ENCODE measurements at regions not wholly inside any gene's neighbourhood (a gene's known extent, or its start where the extent isn't known, plus 50 kb on each side); places are given as distances from the start of the nearest gene placed in this dataset.

DNA sequence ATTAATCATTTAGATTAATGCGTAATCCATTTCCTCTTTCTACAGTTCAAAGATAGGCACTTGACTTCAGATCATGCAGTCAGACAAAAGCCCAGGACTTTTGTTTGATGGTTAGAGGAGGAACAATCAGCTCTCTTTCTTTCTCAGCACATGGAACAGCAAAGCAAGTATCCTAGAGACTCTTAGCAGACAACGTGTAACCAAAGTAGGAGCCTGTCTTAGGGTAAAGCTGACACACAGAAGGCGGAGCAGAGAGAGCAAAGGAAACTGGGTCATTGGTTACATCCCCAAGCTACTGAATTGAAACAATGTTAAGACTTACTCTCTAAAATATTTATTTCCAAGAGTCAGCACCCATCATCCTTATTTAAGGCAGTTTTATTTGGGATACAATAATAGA is 110.0 kb upstream of the HES1 start:
- ATAC-seq (replicated peaks in 1 of 4), result no peak
- WGBS (ENCODE audit: insufficient coverage), result no CpG with 5 or more reads among the region's 3 CpGs

DNA sequence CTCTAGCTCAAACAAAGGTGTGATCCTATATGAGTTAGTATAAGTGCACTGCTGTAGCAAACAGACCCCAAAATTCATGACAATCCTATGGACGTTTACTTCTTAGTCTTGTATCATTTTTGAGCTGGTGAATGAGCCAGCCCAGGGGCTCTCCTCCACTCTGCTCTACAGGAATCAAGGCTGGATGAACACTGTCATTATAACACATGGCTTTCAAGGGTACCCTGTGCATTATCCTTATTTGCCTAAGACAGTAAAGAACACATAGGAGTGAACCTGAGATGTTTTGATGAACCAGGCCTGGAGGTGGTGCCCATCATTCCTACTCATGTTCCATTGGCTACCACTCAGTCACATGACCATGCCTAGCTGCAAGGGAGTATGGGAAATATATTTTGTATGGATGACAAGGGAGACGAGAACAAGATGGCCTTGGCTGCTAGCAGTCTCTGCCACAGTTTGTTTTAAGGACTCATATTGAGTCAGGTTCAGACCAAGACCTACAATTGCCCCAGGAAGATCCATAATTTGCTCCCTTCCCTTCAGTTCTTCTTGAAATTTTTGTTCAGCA is 107.4 kb upstream of the HES1 start:
- H3K36me3 Mint-ChIP-seq, result no peaks in the 10 kb centered on the region
- H3K9me3 ChIP-seq, result no peaks in the 10 kb centered on the region
- no CpG with 5 or more reads among the region's 2 CpGs for WGBS (ENCODE audit: insufficient coverage)
- H3K4me1 ChIP-seq (ENCODE audit: control insufficient read depth in 1 of 2, extremely low read depth in 1 of 2, insufficient read depth in 2 of 2, low read length in 2 of 2), result peaks cover 3 to 5% of the 10 kb centered on the region in 2 experiments
- H3K36me3 ChIP-seq (ENCODE audit: control insufficient read depth in 2 of 2, extremely low read depth in 1 of 2, insufficient read depth in 1 of 2, low read length in 1 of 2), result no peaks in the 10 kb centered on the region
- no peak overlapping the region for H3K4me3 Mint-ChIP-seq
- H3K4me3 ChIP-seq (ENCODE audit: control insufficient read depth in 1 of 2, extremely low read depth in 1 of 2, low read length in 1 of 2), result no peak overlapping the region
- H3K27ac Mint-ChIP-seq, result no peak overlapping the region
- ChIA-PET CTCF (interaction anchor here in 1 of 2 donors (0.6 kb wide), 2 partner anchors 56 to 87 kb away, joined by 3 read pairs; no protein-coding TSS in a partner anchor), POLR2A (interaction anchor here in 1 of 2 donors (0.6 kb wide), 1 partner anchor 165 kb away, joined by 3 read pairs; no protein-coding TSS in a partner anchor)
- H3K27me3 ChIP-seq (replicated peaks in 1 of 2; ENCODE audit: control insufficient read depth in 2 of 2, extremely low read depth in 1 of 2, insufficient read depth in 2 of 2, low read length in 1 of 2), result peaks cover 0 to 24% of the 10 kb centered on the region in 2 experiments
- DNase-seq, result no peak
- H3K9me3 Mint-ChIP-seq, result no peaks in the 10 kb centered on the region
- H3K4me1 Mint-ChIP-seq, result peaks cover 11 to 30% (median 15%) of the 10 kb centered on the region in 3 donors
- H3K27me3 Mint-ChIP-seq, result peaks cover 4 to 11% of the 10 kb centered on the region in 2 donors
- no peak for ATAC-seq (replicated peaks in 1 of 4)
- no peak overlapping the region for H3K27ac ChIP-seq (ENCODE audit: low read length)

More for the DNA sequence above, 110.0 kb upstream of the HES1 start:
- no peaks in the 10 kb centered on the region for H3K36me3 Mint-ChIP-seq
- no peak overlapping the region for H3K27ac ChIP-seq (ENCODE audit: low read length)
- H3K9me3 ChIP-seq, result no peaks in the 10 kb centered on the region
- peaks cover 0 to 11% of the 10 kb centered on the region in 2 experiments for H3K27me3 ChIP-seq (replicated peaks in 1 of 2; ENCODE audit: control insufficient read depth in 2 of 2, extremely low read depth in 1 of 2, insufficient read depth in 2 of 2, low read length in 1 of 2)
- no peak for DNase-seq
- H3K9me3 Mint-ChIP-seq, result no peaks in the 10 kb centered on the region
- no peak overlapping the region for H3K4me3 ChIP-seq (ENCODE audit: control insufficient read depth in 1 of 2, extremely low read depth in 1 of 2, low read length in 1 of 2)
- H3K36me3 ChIP-seq (ENCODE audit: control insufficient read depth in 2 of 2, extremely low read depth in 1 of 2, insufficient read depth in 1 of 2, low read length in 1 of 2), result no peaks in the 10 kb centered on the region
- CTCF ChIA-PET, result no interaction called here
- H3K4me3 Mint-ChIP-seq, result no peak overlapping the region
- peaks cover 3 to 5% of the 10 kb centered on the region in 2 experiments for H3K4me1 ChIP-seq (ENCODE audit: control insufficient read depth in 1 of 2, extremely low read depth in 1 of 2, insufficient read depth in 2 of 2, low read length in 2 of 2)
- H3K27ac Mint-ChIP-seq, result no peak overlapping the region
- POLR2A ChIA-PET, result no interaction called here
- peaks cover 7 to 22% (median 17%) of the 10 kb centered on the region in 3 donors for H3K4me1 Mint-ChIP-seq
- H3K27me3 Mint-ChIP-seq, result peaks cover 4 to 5% of the 10 kb centered on the region in 2 donors

DNA sequence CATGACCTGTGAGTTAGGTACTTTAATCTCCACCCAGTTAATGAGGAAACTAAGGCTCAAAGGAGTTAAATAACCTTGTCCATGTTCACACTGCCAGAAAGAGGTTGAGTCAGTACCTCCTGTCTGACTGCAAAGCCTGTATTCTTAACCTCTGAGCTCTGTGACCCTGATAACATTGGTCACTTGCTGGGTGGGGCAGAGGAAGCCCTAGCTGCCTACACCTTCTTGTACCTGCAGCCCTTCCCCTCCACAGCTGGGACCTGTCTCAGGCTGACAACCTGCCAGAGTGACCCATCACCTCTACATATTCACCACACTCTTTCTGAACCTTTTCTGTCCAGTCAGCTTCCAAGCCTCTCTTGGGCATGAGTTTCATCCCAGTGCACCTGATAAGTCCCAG is 106.1 kb upstream of the HES1 start:
- ChIA-PET POLR2A (no interaction called here), CTCF (no interaction called here)
- Mint-ChIP-seq H3K27me3 (peaks cover 4 to 11% of the 10 kb centered on the region in 2 donors), H3K4me1 (peaks cover 7 to 23% (median 8%) of the 10 kb centered on the region in 3 donors), H3K36me3 (no peaks in the 10 kb centered on the region), H3K4me3 (no peak overlapping the region), H3K27ac (no peak overlapping the region), H3K9me3 (no peaks in the 10 kb centered on the region)
- H3K9me3 ChIP-seq, result no peaks in the 10 kb centered on the region
- H3K4me1 ChIP-seq (ENCODE audit: control insufficient read depth in 1 of 2, extremely low read depth in 1 of 2, insufficient read depth in 2 of 2, low read length in 2 of 2), result peaks cover 0 to 1% of the 10 kb centered on the region in 2 experiments
- no peak for ATAC-seq (replicated peaks in 1 of 4)
- no peak overlapping the region for H3K4me3 ChIP-seq (ENCODE audit: control insufficient read depth in 1 of 2, extremely low read depth in 1 of 2, low read length in 1 of 2)
- DNase-seq, result no peak
- no peak overlapping the region for H3K27ac ChIP-seq (ENCODE audit: low read length)
- peaks cover 0 to 24% of the 10 kb centered on the region in 2 experiments for H3K27me3 ChIP-seq (replicated peaks in 1 of 2; ENCODE audit: control insufficient read depth in 2 of 2, extremely low read depth in 1 of 2, insufficient read depth in 2 of 2, low read length in 1 of 2)
- H3K36me3 ChIP-seq (ENCODE audit: control insufficient read depth in 2 of 2, extremely low read depth in 1 of 2, insufficient read depth in 1 of 2, low read length in 1 of 2), result no peaks in the 10 kb centered on the region

GRCh38 chr3:194030372-194030771 is 105.6 kb upstream of the HES1 start:
- ChIA-PET POLR2A (no interaction called here), CTCF (no interaction called here)
- Histone ChIP-seq H3K27ac (ENCODE audit: low read length) (no peak overlapping the region), H3K4me3 (ENCODE audit: control insufficient read depth in 1 of 2, extremely low read depth in 1 of 2, low read length in 1 of 2) (no peak overlapping the region), H3K27me3 (replicated peaks in 1 of 2; ENCODE audit: control insufficient read depth in 2 of 2, extremely low read depth in 1 of 2, insufficient read depth in 2 of 2, low read length in 1 of 2) (peaks cover 0 to 24% of the 10 kb centered on the region in 2 experiments), H3K36me3 (ENCODE audit: control insufficient read depth in 2 of 2, extremely low read depth in 1 of 2, insufficient read depth in 1 of 2, low read length in 1 of 2) (no peaks in the 10 kb centered on the region), H3K4me1 (ENCODE audit: control insufficient read depth in 1 of 2, extremely low read depth in 1 of 2, insufficient read depth in 2 of 2, low read length in 2 of 2) (no peaks in the 10 kb centered on the region), H3K9me3 (no peaks in the 10 kb centered on the region)
- H3K36me3 Mint-ChIP-seq, result no peaks in the 10 kb centered on the region
- H3K4me1 Mint-ChIP-seq, result peaks cover 4 to 18% (median 6%) of the 10 kb centered on the region in 3 donors
- 72% methylated on average over 2 of the region's 4 CpGs for WGBS (ENCODE audit: insufficient coverage)
- no peak overlapping the region for H3K4me3 Mint-ChIP-seq
- ATAC-seq (replicated peaks in 1 of 4) (no peak), DNase-seq (no peak)
- no peaks in the 10 kb centered on the region for H3K9me3 Mint-ChIP-seq
- no peak overlapping the region for H3K27ac Mint-ChIP-seq
- H3K27me3 Mint-ChIP-seq, result peaks cover 4 to 11% of the 10 kb centered on the region in 2 donors

DNA sequence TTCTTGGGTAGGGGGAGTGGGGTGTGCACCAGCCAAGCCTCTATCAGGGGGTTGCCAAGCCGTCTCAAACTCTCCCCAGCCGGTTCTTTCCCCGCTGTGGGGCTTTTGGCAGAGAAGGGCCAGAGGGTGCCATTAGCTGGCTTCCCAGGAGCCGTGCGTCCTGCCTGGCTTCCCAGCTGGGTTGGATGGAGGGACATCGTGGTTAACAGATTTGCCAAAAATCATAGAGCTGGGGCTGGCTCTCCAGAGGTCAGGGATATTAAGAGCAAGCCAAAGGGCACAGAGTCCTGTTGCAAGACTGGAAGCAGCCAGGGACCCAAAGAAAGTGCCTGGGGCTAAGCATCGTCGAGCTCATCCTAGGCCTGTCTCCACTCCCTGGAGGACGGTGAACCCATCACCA is 104.6 kb upstream of the HES1 start:
- peaks cover 4 to 10% of the 10 kb centered on the region in 2 donors for H3K27me3 Mint-ChIP-seq
- DNase-seq (no peak), ATAC-seq (replicated peaks in 1 of 4) (no peak)
- no peaks in the 10 kb centered on the region for H3K36me3 ChIP-seq (ENCODE audit: control insufficient read depth in 2 of 2, extremely low read depth in 1 of 2, insufficient read depth in 1 of 2, low read length in 1 of 2)
- H3K4me1 Mint-ChIP-seq, result peaks cover 0 to 11% (median 4%) of the 10 kb centered on the region in 3 donors
- no peaks in the 10 kb centered on the region for H3K9me3 Mint-ChIP-seq
- H3K27me3 ChIP-seq (replicated peaks in 1 of 2; ENCODE audit: control insufficient read depth in 2 of 2, extremely low read depth in 1 of 2, insufficient read depth in 2 of 2, low read length in 1 of 2), result peaks cover 0 to 29% of the 10 kb centered on the region in 2 experiments
- ChIA-PET CTCF (no interaction called here), POLR2A (no interaction called here)
- no peak overlapping the region for H3K4me3 ChIP-seq (ENCODE audit: control insufficient read depth in 1 of 2, extremely low read depth in 1 of 2, low read length in 1 of 2)
- WGBS (ENCODE audit: insufficient coverage), result 85% methylated on average over 6 of the region's 9 CpGs
- H3K27ac Mint-ChIP-seq, result no peak overlapping the region
- no peaks in the 10 kb centered on the region for H3K4me1 ChIP-seq (ENCODE audit: control insufficient read depth in 1 of 2, extremely low read depth in 1 of 2, insufficient read depth in 2 of 2, low read length in 2 of 2)
- no peak overlapping the region for H3K27ac ChIP-seq (ENCODE audit: low read length)
- H3K4me3 Mint-ChIP-seq, result no peak overlapping the region
- no peaks in the 10 kb centered on the region for H3K9me3 ChIP-seq
- no peaks in the 10 kb centered on the region for H3K36me3 Mint-ChIP-seq

DNA sequence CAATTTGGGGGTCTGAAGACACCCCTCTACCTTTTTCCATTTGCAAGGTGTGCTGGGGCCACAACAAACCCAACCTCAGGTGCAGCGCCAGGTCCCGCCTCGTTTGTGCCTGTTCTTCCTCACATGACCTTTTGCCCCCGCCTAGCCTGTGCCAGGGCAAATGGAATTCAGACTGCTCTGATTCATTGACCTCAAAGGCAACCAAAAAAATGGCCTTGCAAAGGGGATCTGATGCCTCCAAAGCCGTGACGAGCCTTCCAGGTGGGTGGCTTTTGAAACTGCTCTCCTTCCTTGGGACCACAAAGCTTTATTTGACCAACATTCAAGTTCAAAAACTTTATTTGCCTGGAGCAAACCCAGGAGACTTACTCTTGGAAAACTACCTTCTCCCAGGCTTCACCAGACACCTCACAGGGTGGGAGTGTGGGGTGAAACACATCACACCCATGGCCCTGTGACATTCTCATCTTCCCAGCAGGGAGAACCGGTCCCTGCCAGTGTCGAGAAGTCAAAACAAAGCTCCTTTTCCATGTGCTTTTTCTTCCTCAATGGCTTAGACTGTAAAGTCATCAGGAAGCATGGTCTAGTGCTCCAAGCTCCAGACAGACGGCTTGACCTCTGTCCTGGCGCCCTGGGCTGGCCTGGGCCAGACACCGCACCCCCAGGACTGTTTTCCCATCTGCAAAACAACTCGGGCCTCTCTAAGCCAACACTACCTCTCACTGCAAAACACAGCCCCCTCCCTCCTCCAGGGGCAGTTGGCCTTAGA is 103.9 kb upstream of the HES1 start:
- Histone ChIP-seq H3K27ac (ENCODE audit: low read length) (no peak overlapping the region), H3K36me3 (ENCODE audit: control insufficient read depth in 2 of 2, extremely low read depth in 1 of 2, insufficient read depth in 1 of 2, low read length in 1 of 2) (no peaks in the 10 kb centered on the region), H3K4me1 (ENCODE audit: control insufficient read depth in 1 of 2, extremely low read depth in 1 of 2, insufficient read depth in 2 of 2, low read length in 2 of 2) (no peaks in the 10 kb centered on the region), H3K4me3 (ENCODE audit: control insufficient read depth in 1 of 2, extremely low read depth in 1 of 2, low read length in 1 of 2) (no peak overlapping the region), H3K27me3 (replicated peaks in 1 of 2; ENCODE audit: control insufficient read depth in 2 of 2, extremely low read depth in 1 of 2, insufficient read depth in 2 of 2, low read length in 1 of 2) (peaks cover 0 to 29% of the 10 kb centered on the region in 2 experiments), H3K9me3 (no peaks in the 10 kb centered on the region)
- H3K4me3 Mint-ChIP-seq, result no peak overlapping the region
- no peak overlapping the region for H3K27ac Mint-ChIP-seq
- no peak for DNase-seq
- peaks cover 4 to 10% of the 10 kb centered on the region in 2 donors for H3K27me3 Mint-ChIP-seq
- H3K9me3 Mint-ChIP-seq, result no peaks in the 10 kb centered on the region
- WGBS (ENCODE audit: insufficient coverage), result 89% methylated on average over 9 of the region's 12 CpGs
- ATAC-seq (replicated peaks in 1 of 4), result no peak
- CTCF ChIA-PET, result no interaction called here
- H3K4me1 Mint-ChIP-seq, result peaks cover 0 to 11% (median 4%) of the 10 kb centered on the region in 3 donors
- no peaks in the 10 kb centered on the region for H3K36me3 Mint-ChIP-seq
- POLR2A ChIA-PET, result no interaction called here
